ENCODE measurements at regions not wholly inside any gene's neighbourhood (a gene's known extent, or its start where the extent isn't known, plus 50 kb on each side); places are given as distances from the start of the nearest gene placed in this dataset.

DNA sequence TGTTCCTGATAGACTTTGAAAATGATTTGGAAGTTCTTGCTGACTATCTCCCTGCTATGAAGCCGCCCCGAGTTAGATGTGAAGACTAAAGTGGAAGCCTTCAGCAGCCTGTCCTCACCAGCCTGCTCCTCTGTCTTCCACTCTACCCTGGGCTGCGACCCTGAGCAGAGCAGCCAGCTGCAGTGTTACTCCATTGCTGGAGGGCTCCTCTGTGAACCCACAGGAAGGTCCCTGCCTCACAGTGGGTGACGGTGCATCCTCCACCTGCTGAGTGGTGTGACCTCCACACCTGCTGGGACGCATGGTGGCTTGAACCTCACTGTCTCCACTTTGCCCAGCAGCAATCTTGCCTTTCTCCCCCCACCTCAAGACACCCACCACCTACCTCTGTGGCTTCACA is 116.4 kb downstream of the IRS2 start:
- H3K4me2 ChIP-seq (replicated peaks; ENCODE audit: extremely low read depth, low read length, poor library complexity, severe bottlenecking), result no peak overlapping the region
- no peak for DNase-seq
- intact Hi-C loops (cut with micrococcal nuclease), result no loop called here

DNA sequence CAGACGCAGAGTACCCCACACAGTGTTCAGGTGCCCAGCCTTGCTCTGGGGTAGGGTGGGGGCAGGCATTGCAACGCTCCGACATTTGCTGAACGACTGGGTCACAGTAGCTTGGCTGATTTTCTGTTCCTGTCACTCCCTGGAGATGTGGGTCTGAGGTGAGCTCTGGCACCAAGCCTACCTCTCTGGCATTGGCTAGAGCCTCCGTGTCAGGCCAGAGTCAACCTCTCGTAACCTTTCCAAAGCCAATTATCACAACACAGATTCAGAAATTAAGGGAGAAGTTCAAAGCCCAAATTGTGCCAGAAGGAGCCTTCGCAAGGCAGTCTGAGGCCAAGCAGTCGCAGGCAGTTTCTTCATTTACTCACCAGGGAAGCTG is 117.2 kb downstream of the IRS2 start:
- H3K27ac ChIP-seq (ENCODE audit: low read depth in 1 of 2, low read length in 2 of 2), result no peak overlapping the region
- H3K9me3 ChIP-seq (replicated peaks in 1 of 2; ENCODE audit: control insufficient read depth in 1 of 2, insufficient read depth in 1 of 2, low read length in 2 of 2), result no peaks in the 10 kb centered on the region
- intact Hi-C loops (cut with micrococcal nuclease), result no loop called here
- DNase-seq, result no peak
- no peak overlapping the region for H2AFZ ChIP-seq (ENCODE audit: insufficient read depth, low read depth, low read length, poor library complexity, severe bottlenecking)
- no peak overlapping the region for H3K4me3 Mint-ChIP-seq
- peaks cover 12 to 15% of the 10 kb centered on the region in 2 donors for H3K4me1 ChIP-seq (ENCODE audit: control insufficient read depth in 1 of 2, insufficient read depth in 2 of 2, low read length in 2 of 2)
- no peaks in the 10 kb centered on the region for H4K20me1 ChIP-seq (ENCODE audit: insufficient read depth, low read length)
- peaks cover 25% of the 10 kb centered on the region for H3K4me1 Mint-ChIP-seq
- H3K27me3 Mint-ChIP-seq (ENCODE audit: low read depth in 3 of 3), result peaks cover 0 to 3% (median 2%) of the 10 kb centered on the region in 3 donors
- H3K79me2 ChIP-seq (ENCODE audit: insufficient read depth, low read length), result no peaks in the 10 kb centered on the region
- peaks cover 0 to 4% (median 0%) of the 10 kb centered on the region in 7 donors for H3K9me3 Mint-ChIP-seq
- TF ChIP-seq, protein P1, sequence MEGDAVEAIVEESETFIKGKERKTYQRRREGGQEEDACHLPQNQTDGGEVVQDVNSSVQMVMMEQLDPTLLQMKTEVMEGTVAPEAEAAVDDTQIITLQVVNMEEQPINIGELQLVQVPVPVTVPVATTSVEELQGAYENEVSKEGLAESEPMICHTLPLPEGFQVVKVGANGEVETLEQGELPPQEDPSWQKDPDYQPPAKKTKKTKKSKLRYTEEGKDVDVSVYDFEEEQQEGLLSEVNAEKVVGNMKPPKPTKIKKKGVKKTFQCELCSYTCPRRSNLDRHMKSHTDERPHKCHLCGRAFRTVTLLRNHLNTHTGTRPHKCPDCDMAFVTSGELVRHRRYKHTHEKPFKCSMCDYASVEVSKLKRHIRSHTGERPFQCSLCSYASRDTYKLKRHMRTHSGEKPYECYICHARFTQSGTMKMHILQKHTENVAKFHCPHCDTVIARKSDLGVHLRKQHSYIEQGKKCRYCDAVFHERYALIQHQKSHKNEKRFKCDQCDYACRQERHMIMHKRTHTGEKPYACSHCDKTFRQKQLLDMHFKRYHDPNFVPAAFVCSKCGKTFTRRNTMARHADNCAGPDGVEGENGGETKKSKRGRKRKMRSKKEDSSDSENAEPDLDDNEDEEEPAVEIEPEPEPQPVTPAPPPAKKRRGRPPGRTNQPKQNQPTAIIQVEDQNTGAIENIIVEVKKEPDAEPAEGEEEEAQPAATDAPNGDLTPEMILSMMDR (IDR thresholded peaks at IDR 0.05), result no peak
- 90% methylated on average over 2 of the region's 8 CpGs for WGBS (ENCODE audit: insufficient coverage)
- H3K9ac ChIP-seq (ENCODE audit: insufficient read depth, low read length, poor library complexity, severe bottlenecking), result no peak overlapping the region
- H3K4me3 ChIP-seq (replicated peaks in 1 of 3; ENCODE audit: low read depth in 2 of 3, low read length in 3 of 3), result no peak overlapping the region
- H3K36me3 ChIP-seq (replicated peaks in 1 of 2; ENCODE audit: control insufficient read depth in 1 of 2, insufficient read depth in 2 of 2, low read length in 2 of 2), result no peaks in the 10 kb centered on the region
- H3K27me3 ChIP-seq (ENCODE audit: control insufficient read depth in 2 of 2, insufficient read depth in 2 of 2, low read length in 2 of 2), result no peaks in the 10 kb centered on the region
- no peak overlapping the region for H3K4me2 ChIP-seq (replicated peaks; ENCODE audit: extremely low read depth, low read length, poor library complexity, severe bottlenecking)
- H3K27ac Mint-ChIP-seq, result no peak overlapping the region
- no peaks in the 10 kb centered on the region for H3K36me3 Mint-ChIP-seq

More for the DNA sequence above, 116.4 kb downstream of the IRS2 start:
- TF ChIP-seq, protein P1 (IDR thresholded peaks at IDR 0.05), result no peak
- H3K27ac Mint-ChIP-seq, result no peak overlapping the region
- 87% methylated on average over 5 of the region's 5 CpGs for WGBS (ENCODE audit: insufficient coverage)
- no peaks in the 10 kb centered on the region for H3K9me3 ChIP-seq (replicated peaks in 1 of 2; ENCODE audit: control insufficient read depth in 1 of 2, insufficient read depth in 1 of 2, low read length in 2 of 2)
- H3K36me3 ChIP-seq (replicated peaks in 1 of 2; ENCODE audit: control insufficient read depth in 1 of 2, insufficient read depth in 2 of 2, low read length in 2 of 2), result no peaks in the 10 kb centered on the region
- no peak overlapping the region for H2AFZ ChIP-seq (ENCODE audit: insufficient read depth, low read depth, low read length, poor library complexity, severe bottlenecking)
- peaks cover 25% of the 10 kb centered on the region for H3K4me1 Mint-ChIP-seq
- H3K36me3 Mint-ChIP-seq, result no peaks in the 10 kb centered on the region
- H3K4me3 ChIP-seq (replicated peaks in 1 of 3; ENCODE audit: low read depth in 2 of 3, low read length in 3 of 3), result no peak overlapping the region
- H3K4me3 Mint-ChIP-seq, result no peak overlapping the region
- no peak overlapping the region for H3K27ac ChIP-seq (ENCODE audit: low read depth in 1 of 2, low read length in 2 of 2)
- peaks cover 12 to 15% of the 10 kb centered on the region in 2 donors for H3K4me1 ChIP-seq (ENCODE audit: control insufficient read depth in 1 of 2, insufficient read depth in 2 of 2, low read length in 2 of 2)
- H3K9ac ChIP-seq (ENCODE audit: insufficient read depth, low read length, poor library complexity, severe bottlenecking), result no peak overlapping the region
- H3K27me3 ChIP-seq (ENCODE audit: control insufficient read depth in 2 of 2, insufficient read depth in 2 of 2, low read length in 2 of 2), result no peaks in the 10 kb centered on the region
- H3K27me3 Mint-ChIP-seq (ENCODE audit: low read depth in 3 of 3), result peaks cover 0 to 3% (median 2%) of the 10 kb centered on the region in 3 donors
- no peaks in the 10 kb centered on the region for H4K20me1 ChIP-seq (ENCODE audit: insufficient read depth, low read length)
- H3K9me3 Mint-ChIP-seq, result peaks cover 0 to 3% (median 0%) of the 10 kb centered on the region in 7 donors
- H3K79me2 ChIP-seq (ENCODE audit: insufficient read depth, low read length), result no peaks in the 10 kb centered on the region

All from CD14-positive monocyte (primary cell).